ENCODE measurements at regions not wholly inside any gene's neighbourhood (a gene's known extent, or its start where the extent isn't known, plus 50 kb on each side); places are given as distances from the start of the nearest gene placed in this dataset.

GRCh38 chr1:234985007-234985370, 143.6 kb downstream of the TOMM20 start:
- TF ChIP-seq CTCF (IDR thresholded peaks at IDR 0.05), result no peak
- no peak for TF ChIP-seq POLR2AphosphoS5 (IDR thresholded peaks at IDR 0.05)
